ENCODE measurements at regions not wholly inside any gene's neighbourhood (a gene's known extent, or its start where the extent isn't known, plus 50 kb on each side); places are given as distances from the start of the nearest gene placed in this dataset.

GRCh38 chr4:33658971-33659370 is 2585.3 kb downstream of the ARAP2 start:
- TF ChIP-seq, protein P1, sequence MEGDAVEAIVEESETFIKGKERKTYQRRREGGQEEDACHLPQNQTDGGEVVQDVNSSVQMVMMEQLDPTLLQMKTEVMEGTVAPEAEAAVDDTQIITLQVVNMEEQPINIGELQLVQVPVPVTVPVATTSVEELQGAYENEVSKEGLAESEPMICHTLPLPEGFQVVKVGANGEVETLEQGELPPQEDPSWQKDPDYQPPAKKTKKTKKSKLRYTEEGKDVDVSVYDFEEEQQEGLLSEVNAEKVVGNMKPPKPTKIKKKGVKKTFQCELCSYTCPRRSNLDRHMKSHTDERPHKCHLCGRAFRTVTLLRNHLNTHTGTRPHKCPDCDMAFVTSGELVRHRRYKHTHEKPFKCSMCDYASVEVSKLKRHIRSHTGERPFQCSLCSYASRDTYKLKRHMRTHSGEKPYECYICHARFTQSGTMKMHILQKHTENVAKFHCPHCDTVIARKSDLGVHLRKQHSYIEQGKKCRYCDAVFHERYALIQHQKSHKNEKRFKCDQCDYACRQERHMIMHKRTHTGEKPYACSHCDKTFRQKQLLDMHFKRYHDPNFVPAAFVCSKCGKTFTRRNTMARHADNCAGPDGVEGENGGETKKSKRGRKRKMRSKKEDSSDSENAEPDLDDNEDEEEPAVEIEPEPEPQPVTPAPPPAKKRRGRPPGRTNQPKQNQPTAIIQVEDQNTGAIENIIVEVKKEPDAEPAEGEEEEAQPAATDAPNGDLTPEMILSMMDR (IDR thresholded peaks at IDR 0.05) = no peak
- TF ChIP-seq EZH2 (IDR thresholded peaks at IDR 0.05) = no peak
- TF ChIP-seq EZH2phosphoT487 (IDR thresholded peaks at IDR 0.05) = no peak

Data from neural progenitor cell (in vitro differentiated cells).